ENCODE measurements at regions not wholly inside any gene's neighbourhood (a gene's known extent, or its start where the extent isn't known, plus 50 kb on each side); places are given as distances from the start of the nearest gene placed in this dataset.

DNA sequence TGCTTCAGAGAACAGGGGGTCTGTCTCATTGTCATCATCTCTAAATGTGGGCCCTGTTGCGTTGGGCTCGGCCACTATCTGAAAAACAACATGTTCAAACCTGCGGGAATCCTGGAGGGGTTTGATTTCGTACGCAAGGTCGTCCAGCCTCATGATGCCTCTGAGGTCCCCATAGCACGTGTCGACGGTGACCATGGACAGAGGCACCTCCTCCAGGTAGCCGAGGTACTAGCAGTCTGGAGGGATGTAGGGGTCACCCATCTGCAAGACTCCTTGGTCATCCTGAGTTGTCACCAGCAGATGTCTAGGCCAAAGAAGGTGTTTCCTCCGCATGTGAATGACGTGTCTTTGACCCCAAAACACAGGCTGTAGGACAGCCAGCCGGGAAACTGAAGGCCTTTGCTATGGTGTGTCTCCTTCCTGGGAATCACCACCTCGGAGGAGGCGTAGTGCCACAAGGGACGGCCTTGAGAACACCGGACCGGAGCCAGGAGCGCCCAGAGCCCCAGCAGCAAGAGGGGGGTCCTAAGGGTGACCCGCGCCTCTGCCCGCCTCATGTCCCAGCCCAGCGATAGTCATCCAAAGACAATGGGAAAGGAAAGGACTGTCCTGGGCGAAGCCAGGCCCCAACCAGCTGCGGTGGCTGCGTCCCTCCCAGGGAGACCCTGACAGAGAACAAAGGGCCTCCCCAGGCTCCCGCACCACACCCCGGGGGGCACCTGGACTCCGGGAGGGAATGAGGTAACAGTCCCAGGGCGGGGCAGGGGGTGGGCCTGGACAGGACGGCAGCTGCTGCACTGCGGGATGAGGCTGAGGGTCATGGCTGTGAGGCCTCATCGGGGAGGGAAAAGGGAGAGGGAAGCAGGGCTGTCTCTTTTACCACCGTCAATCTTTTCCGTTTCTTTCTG lies 445.5 kb downstream of the TMEM121 start:
- no peak for TF ChIP-seq EZH2phosphoT487 (IDR thresholded peaks at IDR 0.05; ENCODE audit: borderline replicate concordance, low read length)
- TF ChIP-seq, protein P1, sequence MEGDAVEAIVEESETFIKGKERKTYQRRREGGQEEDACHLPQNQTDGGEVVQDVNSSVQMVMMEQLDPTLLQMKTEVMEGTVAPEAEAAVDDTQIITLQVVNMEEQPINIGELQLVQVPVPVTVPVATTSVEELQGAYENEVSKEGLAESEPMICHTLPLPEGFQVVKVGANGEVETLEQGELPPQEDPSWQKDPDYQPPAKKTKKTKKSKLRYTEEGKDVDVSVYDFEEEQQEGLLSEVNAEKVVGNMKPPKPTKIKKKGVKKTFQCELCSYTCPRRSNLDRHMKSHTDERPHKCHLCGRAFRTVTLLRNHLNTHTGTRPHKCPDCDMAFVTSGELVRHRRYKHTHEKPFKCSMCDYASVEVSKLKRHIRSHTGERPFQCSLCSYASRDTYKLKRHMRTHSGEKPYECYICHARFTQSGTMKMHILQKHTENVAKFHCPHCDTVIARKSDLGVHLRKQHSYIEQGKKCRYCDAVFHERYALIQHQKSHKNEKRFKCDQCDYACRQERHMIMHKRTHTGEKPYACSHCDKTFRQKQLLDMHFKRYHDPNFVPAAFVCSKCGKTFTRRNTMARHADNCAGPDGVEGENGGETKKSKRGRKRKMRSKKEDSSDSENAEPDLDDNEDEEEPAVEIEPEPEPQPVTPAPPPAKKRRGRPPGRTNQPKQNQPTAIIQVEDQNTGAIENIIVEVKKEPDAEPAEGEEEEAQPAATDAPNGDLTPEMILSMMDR (IDR thresholded peaks at IDR 0.05; ENCODE audit: low read depth, low read length, poor library complexity, severe bottlenecking), result no peak

All from DOHH2 (cell line).